HEK293T (cell line): ENCODE measurements at regions not wholly inside any gene's neighbourhood (a gene's known extent, or its start where the extent isn't known, plus 50 kb on each side); places are given as distances from the start of the nearest gene placed in this dataset.

Experiments used
- ARNT ChIP-seq: fragments of 450-650 bp; IDR thresholded peaks from 2 replicates; pipeline ENCODE4 v1.6.1; 2017; ENCODE audit warnings: mild to moderate bottlenecking
- BHLHE40 ChIP-seq: fragments of 450-650 bp; IDR thresholded peaks from 2 replicates; pipeline ENCODE4 v1.6.1; 2016; ENCODE audit warnings: mild to moderate bottlenecking, moderate library complexity, borderline replicate concordance
- CTBP1 ChIP-seq: fragments of 450-650 bp; IDR thresholded peaks from 2 replicates; pipeline ENCODE4 v1.6.1; 2016; ENCODE audit warnings: borderline replicate concordance
- ELF4 ChIP-seq: fragments of 450-650 bp; IDR thresholded peaks from 2 replicates; pipeline ENCODE4 v1.6.1; 2017; ENCODE audit warnings: antibody characterized with exemption
- FOXA1 ChIP-seq: fragments of 450-650 bp; IDR thresholded peaks from 2 replicates; pipeline ENCODE4 v1.6.1; 2016; ENCODE audit warnings: mild to moderate bottlenecking
- FOXK2 ChIP-seq: fragments of 450-650 bp; IDR thresholded peaks from 2 replicates; pipeline ENCODE4 v1.6.1; 2016; ENCODE audit warnings: mild to moderate bottlenecking
- FOXM1 ChIP-seq: fragments of 450-650 bp; IDR thresholded peaks from 2 replicates; pipeline ENCODE4 v1.6.1; 2017; ENCODE audit warnings: mild to moderate bottlenecking, borderline replicate concordance
- HDGF ChIP-seq: fragments of 450-650 bp; IDR thresholded peaks from 2 replicates; pipeline ENCODE4 v1.6.1; 2017; ENCODE audit warnings: antibody characterized with exemption, borderline replicate concordance
- NFRKB ChIP-seq: fragments of 450-650 bp; IDR thresholded peaks from 2 replicates; pipeline ENCODE4 v1.6.1; 2016; ENCODE audit warnings: mild to moderate bottlenecking, moderate library complexity
- PKNOX1 ChIP-seq: fragments of 450-650 bp; IDR thresholded peaks from 2 replicates; pipeline ENCODE4 v1.6.1; 2016
- SP1 ChIP-seq: fragments of 450-650 bp; IDR thresholded peaks from 2 replicates; pipeline ENCODE4 v1.6.1; 2017
- SUZ12 ChIP-seq: fragments of 450-650 bp; IDR thresholded peaks from 2 replicates; pipeline ENCODE4 v1.6.1; 2016; ENCODE audit warnings: mild to moderate bottlenecking
- TARDBP ChIP-seq: fragments of 450-650 bp; IDR thresholded peaks from 2 replicates; pipeline ENCODE4 v1.6.1; 2016
- ZNF384 ChIP-seq: fragments of 450-650 bp; IDR thresholded peaks from 2 replicates; pipeline ENCODE4 v1.6.1; 2016

GRCh38 chr2:101534149-101534611 lies 59.3 kb upstream of the RFX8 start:
- no peak for TF ChIP-seq FOXK2
- no peak for TF ChIP-seq BHLHE40
- no peak for TF ChIP-seq HDGF
- TF ChIP-seq PKNOX1 = no peak
- no peak for TF ChIP-seq NFRKB
- no peak for TF ChIP-seq ELF4
- no peak for TF ChIP-seq SP1
- no peak for TF ChIP-seq ARNT
- no peak for TF ChIP-seq TARDBP
- no peak for TF ChIP-seq FOXM1
- TF ChIP-seq CTBP1 = no peak
- no peak for TF ChIP-seq ZNF384
- no peak for TF ChIP-seq SUZ12
- no peak for TF ChIP-seq FOXA1
